ENCODE measurements at regions not wholly inside any gene's neighbourhood (a gene's known extent, or its start where the extent isn't known, plus 50 kb on each side); places are given as distances from the start of the nearest gene placed in this dataset.
"Not testable (repeated sequence)": the region's sequence is repeated elsewhere in the genome, so short reads cannot be mapped to it uniquely, and the experiment has no call there.

- TF ChIP-seq CTCF (IDR thresholded peaks at IDR 0.05) (no peak), ZFX (IDR thresholded peaks at IDR 0.05; ENCODE audit: borderline replicate concordance) (no peak)
- no peak overlapping the region for H3K27ac ChIP-seq
These were observed 166.4 kb upstream of the SLC38A2 start for GRCh38 chr12:46538976-46539375.

- no peak overlapping the region for H3K27ac ChIP-seq
- TF ChIP-seq CTCF (IDR thresholded peaks at IDR 0.05) (no peak), ZFX (IDR thresholded peaks at IDR 0.05; ENCODE audit: borderline replicate concordance) (no peak)
These were observed 164.9 kb upstream of the SLC38A2 start for GRCh38 chr12:46537387-46537955.

- not testable (repeated sequence) for H3K27ac ChIP-seq
These were observed 163.7 kb upstream of the SLC38A2 start for GRCh38 chr12:46536316-46536715.

- TF ChIP-seq CTCF (IDR thresholded peaks at IDR 0.05), result no peak
- TF ChIP-seq ZFX (IDR thresholded peaks at IDR 0.05; ENCODE audit: borderline replicate concordance), result no peak
- H3K27ac ChIP-seq, result no peak overlapping the region
These were observed 163.3 kb upstream of the SLC38A2 start for GRCh38 chr12:46535907-46536306.

GRCh38 chr12:46535376-46535775 is 162.8 kb upstream of the SLC38A2 start:
- TF ChIP-seq ZFX (IDR thresholded peaks at IDR 0.05; ENCODE audit: borderline replicate concordance) (no peak), CTCF (IDR thresholded peaks at IDR 0.05) (no peak)

GRCh38 chr12:46534327-46534840 is 161.8 kb upstream of the SLC38A2 start:
- H3K27ac ChIP-seq, result no peak overlapping the region
- TF ChIP-seq ZFX (IDR thresholded peaks at IDR 0.05; ENCODE audit: borderline replicate concordance) (no peak), CTCF (IDR thresholded peaks at IDR 0.05) (no peak)

More at GRCh38 chr12:46535376-46535775, 162.8 kb upstream of the SLC38A2 start:
- no peak overlapping the region for H3K27ac ChIP-seq

- no peak for TF ChIP-seq ZFX (IDR thresholded peaks at IDR 0.05; ENCODE audit: borderline replicate concordance)
- TF ChIP-seq CTCF (IDR thresholded peaks at IDR 0.05), result no peak
These were observed 161.2 kb upstream of the SLC38A2 start for GRCh38 chr12:46533723-46534122.

GRCh38 chr12:46531804-46532203 is 159.2 kb upstream of the SLC38A2 start:
- no peak for TF ChIP-seq ZFX (IDR thresholded peaks at IDR 0.05; ENCODE audit: borderline replicate concordance)
- TF ChIP-seq CTCF (IDR thresholded peaks at IDR 0.05), result no peak
- H3K27ac ChIP-seq, result no peak overlapping the region

More at GRCh38 chr12:46533723-46534122, 161.2 kb upstream of the SLC38A2 start:
- H3K27ac ChIP-seq, result no peak overlapping the region
